SK-N-MC (cell line): ENCODE measurements at regions not wholly inside any gene's neighbourhood (a gene's known extent, or its start where the extent isn't known, plus 50 kb on each side); places are given as distances from the start of the nearest gene placed in this dataset.

ENCODE experiments used
- DNase-seq: peaks from one replicate; pipeline ENCODE4 v3.0.0-alpha.2; 2011; ENCODE audit warnings: low read depth, low spot score
- H3K27ac ChIP-seq: fragments of 200-600 bp; sonication (generic); 2 replicates; pipeline ENCODE4 v1.5.1; 2016; ENCODE audit warnings: mixed run types
- H3K36me3 ChIP-seq: fragments of 200-600 bp; sonication (generic); 2 replicates; pipeline ENCODE4 v1.6.1; 2017; ENCODE audit warnings: antibody characterized with exemption, low read length, mixed read lengths; ENCODE audit not compliant: insufficient read depth
- H3K4me3 ChIP-seq: fragments of 200-600 bp; sonication (generic); 2 replicates; pipeline ENCODE4 v1.5.1; 2016
- H3K9ac ChIP-seq: fragments of 200-600 bp; sonication (generic); 2 replicates; pipeline ENCODE4 v1.8.0; 2017; ENCODE audit warnings: mixed run types, mixed read lengths; ENCODE audit not compliant: insufficient read length
- H3K9me3 ChIP-seq: fragments of 200-600 bp; sonication (generic); 2 replicates; pipeline ENCODE4 v1.6.1; 2017; ENCODE audit warnings: low read depth, mild to moderate bottlenecking, antibody characterized with exemption, low read length, moderate library complexity, mixed read lengths
- EZH2 ChIP-seq: fragments of 200-600 bp; sonication (generic); IDR thresholded peaks from one replicate; pipeline ENCODE4 v1.6.1; 2017; ENCODE audit warnings: antibody characterized with exemption
- FOXP2 ChIP-seq: optimal IDR thresholded peaks from 2 replicates; pipeline ENCODE3; 2011; ENCODE audit warnings: mild to moderate bottlenecking, moderate library complexity; ENCODE audit not compliant: insufficient read depth; ENCODE audit errors: extremely low read length, control extremely low read depth
- POLR2AphosphoS5 ChIP-seq: IDR thresholded peaks from 2 replicates; pipeline ENCODE4 v1.6.1; 2012; ENCODE audit warnings: mild to moderate bottlenecking, low read depth, low read length, borderline replicate concordance

- H3K36me3 ChIP-seq = no peaks in the 10 kb centered on the region
- H3K9me3 ChIP-seq = no peaks in the 10 kb centered on the region
- no peak overlapping the region for H3K9ac ChIP-seq
- H3K27ac ChIP-seq = no peak overlapping the region
- DNase-seq = no peak
- no peak overlapping the region for H3K4me3 ChIP-seq
- TF ChIP-seq POLR2AphosphoS5 = no peak
- TF ChIP-seq FOXP2 = no peak
- TF ChIP-seq EZH2 = no peak
Measured at GRCh38 chr13:111853721-111854120, 213.2 kb upstream of the SOX1 start.

GRCh38 chr13:111854403-111854802, 212.5 kb upstream of the SOX1 start:
- H3K27ac ChIP-seq = no peak overlapping the region
- no peak overlapping the region for H3K4me3 ChIP-seq
- TF ChIP-seq FOXP2 = no peak
- TF ChIP-seq EZH2 = no peak
- no peak for TF ChIP-seq POLR2AphosphoS5
- no peaks in the 10 kb centered on the region for H3K9me3 ChIP-seq
- no peak for DNase-seq
- no peak overlapping the region for H3K9ac ChIP-seq
- H3K36me3 ChIP-seq = no peaks in the 10 kb centered on the region

- no peak for DNase-seq
- Histone ChIP-seq H3K9me3 (no peaks in the 10 kb centered on the region), H3K9ac (no peak overlapping the region), H3K27ac (no peak overlapping the region), H3K4me3 (no peak overlapping the region), H3K36me3 (no peaks in the 10 kb centered on the region)
- TF ChIP-seq FOXP2 (no peak), POLR2AphosphoS5 (no peak), EZH2 (no peak)
Measured at GRCh38 chr13:111855191-111855590, 211.8 kb upstream of the SOX1 start.

- Histone ChIP-seq H3K9ac (no peak overlapping the region), H3K4me3 (no peak overlapping the region), H3K36me3 (no peaks in the 10 kb centered on the region), H3K9me3 (no peaks in the 10 kb centered on the region), H3K27ac (no peak overlapping the region)
- TF ChIP-seq POLR2AphosphoS5 (no peak), EZH2 (no peak), FOXP2 (no peak)
- no peak for DNase-seq
Measured at GRCh38 chr13:111855786-111856185, 211.2 kb upstream of the SOX1 start.

- H3K9me3 ChIP-seq = no peaks in the 10 kb centered on the region
- DNase-seq = no peak
Measured at GRCh38 chr13:111856571-111856970, 210.4 kb upstream of the SOX1 start.

GRCh38 chr13:111857336-111857735, 209.6 kb upstream of the SOX1 start:
- TF ChIP-seq EZH2 (no peak), FOXP2 (no peak), POLR2AphosphoS5 (no peak)
- no peaks in the 10 kb centered on the region for H3K9me3 ChIP-seq
- no peak overlapping the region for H3K9ac ChIP-seq
- no peak overlapping the region for H3K4me3 ChIP-seq
- no peak overlapping the region for H3K27ac ChIP-seq
- H3K36me3 ChIP-seq = no peaks in the 10 kb centered on the region
- no peak for DNase-seq

More at GRCh38 chr13:111856571-111856970, 210.4 kb upstream of the SOX1 start:
- no peak for TF ChIP-seq EZH2
- no peak for TF ChIP-seq FOXP2
- TF ChIP-seq POLR2AphosphoS5 = no peak
- H3K36me3 ChIP-seq = no peaks in the 10 kb centered on the region
- no peak overlapping the region for H3K27ac ChIP-seq
- H3K9ac ChIP-seq = no peak overlapping the region
- no peak overlapping the region for H3K4me3 ChIP-seq

GRCh38 chr13:111857846-111858560, 208.9 kb upstream of the SOX1 start:
- Histone ChIP-seq H3K9ac (no peak overlapping the region), H3K36me3 (no peaks in the 10 kb centered on the region), H3K4me3 (no peak overlapping the region), H3K27ac (no peak overlapping the region), H3K9me3 (no peaks in the 10 kb centered on the region)
- TF ChIP-seq FOXP2 = no peak
- no peak for DNase-seq

GRCh38 chr13:111858571-111858970, 208.4 kb upstream of the SOX1 start:
- Histone ChIP-seq H3K9ac (no peak overlapping the region), H3K4me3 (no peak overlapping the region), H3K36me3 (no peaks in the 10 kb centered on the region), H3K9me3 (no peaks in the 10 kb centered on the region), H3K27ac (no peak overlapping the region)
- DNase-seq = no peak
- TF ChIP-seq EZH2 = no peak
- TF ChIP-seq FOXP2 = no peak
- no peak for TF ChIP-seq POLR2AphosphoS5

GRCh38 chr13:111859354-111860230, 207.4 kb upstream of the SOX1 start:
- no peaks in the 10 kb centered on the region for H3K9me3 ChIP-seq
- DNase-seq = no peak
- H3K4me3 ChIP-seq = no peak overlapping the region
- H3K36me3 ChIP-seq = no peaks in the 10 kb centered on the region
- H3K27ac ChIP-seq = no peak overlapping the region
- TF ChIP-seq EZH2 (no peak), FOXP2 (no peak), POLR2AphosphoS5 (no peak)
- no peak overlapping the region for H3K9ac ChIP-seq
